Uterus (tissue), 3 donors: ENCODE measurements at regions not wholly inside any gene's neighbourhood (a gene's known extent, or its start where the extent isn't known, plus 50 kb on each side); places are given as distances from the start of the nearest gene placed in this dataset.

ENCODE experiments used
- DNase-seq, 2 donors: peaks; one replicate each; pipeline ENCODE4 v3.0.0-alpha.2; 2019 to 2020
- H3K27ac ChIP-seq, 2 donors: fragments of 200-600 bp; sonication (generic); 1 replicate in 1 of 2; 2 replicates in 1 of 2; pipeline ENCODE4 v1.5.1; 2016 to 2018
- H3K27me3 ChIP-seq, 2 donors: fragments of 200-600 bp; sonication (generic); one replicate each; pipeline ENCODE4 v1.5.1; 2018 to 2019; ENCODE audit warnings: control low read depth in 1 of 2
- H3K36me3 ChIP-seq, 2 donors: fragments of 200-600 bp; sonication (generic); one replicate each; pipeline ENCODE4 v1.5.1; 2019; ENCODE audit warnings: control low read depth in 1 of 2
- H3K4me1 ChIP-seq, 2 donors: fragments of 200-600 bp; sonication (generic); one replicate each; pipeline ENCODE4 v1.5.1; 2018 to 2019; ENCODE audit warnings: control low read depth in 1 of 2
- H3K4me3 ChIP-seq, 2 donors: fragments of 200-600 bp; sonication (generic); 1 replicate in 1 of 2; 2 replicates in 1 of 2; pipeline ENCODE4 v1.5.1; 2018 to 2019; ENCODE audit warnings: mild to moderate bottlenecking in 1 of 2
- H3K9me3 ChIP-seq, 2 donors: fragments of 200-600 bp; sonication (generic); one replicate each; pipeline ENCODE4 v1.5.1; 2019; ENCODE audit warnings: control low read depth in 1 of 2
- CTCF ChIP-seq, 4 experiments: fragments of 200-600 bp in 2 of 4; fragments of 450-650 bp in 2 of 4; sonication (generic) in 2 of 4; IDR thresholded peaks; one replicate each; pipeline ENCODE4 v1.5.1; 2016 to 2019; ENCODE audit warnings: antibody characterized with exemption in 4 of 4, mild to moderate bottlenecking in 2 of 4, moderate library complexity in 1 of 4
- POLR2A ChIP-seq, 2 donors: fragments of 450-650 bp; IDR thresholded peaks; one replicate each; pipeline ENCODE4 v1.6.1; 2016; ENCODE audit warnings: antibody characterized with exemption in 2 of 2, mild to moderate bottlenecking in 1 of 2, moderate library complexity in 1 of 2
- intact Hi-C: fragments of 100-400 bp; cut with DNase I; formaldehyde crosslinking; loops from one replicate; pipeline ENCODE4 v1.15.1; 2023; ENCODE audit warnings: low total_unique reads
- donor health status: DM: yes; HTN: yes; CAD: no.

- Histone ChIP-seq H3K36me3 (no peaks in the 10 kb centered on the region), H3K27ac (no peak overlapping the region), H3K27me3 (no peaks in the 10 kb centered on the region), H3K4me1 (no peaks in the 10 kb centered on the region), H3K4me3 (no peak overlapping the region), H3K9me3 (no peaks in the 10 kb centered on the region)
- no peak for TF ChIP-seq POLR2A (IDR thresholded peaks at IDR 0.05)
- TF ChIP-seq CTCF (IDR thresholded peaks at IDR 0.05) = no peak
- no peak for DNase-seq
- intact Hi-C loops = no loop called here
Observed at GRCh38 chr12:61504396-61505080, 755.7 kb upstream of the USP15 start.

- no peak for DNase-seq
- H3K36me3 ChIP-seq = no peaks in the 10 kb centered on the region
- no peak overlapping the region for H3K27ac ChIP-seq
- TF ChIP-seq CTCF (IDR thresholded peaks at IDR 0.05) (no peak), POLR2A (IDR thresholded peaks at IDR 0.05) (no peak)
- no peaks in the 10 kb centered on the region for H3K9me3 ChIP-seq
- H3K4me3 ChIP-seq = no peak overlapping the region
- H3K27me3 ChIP-seq = no peaks in the 10 kb centered on the region
- H3K4me1 ChIP-seq = no peaks in the 10 kb centered on the region
- intact Hi-C loops = no loop called here
Observed at GRCh38 chr12:61513499-61513898, 746.7 kb upstream of the USP15 start.

DNA sequence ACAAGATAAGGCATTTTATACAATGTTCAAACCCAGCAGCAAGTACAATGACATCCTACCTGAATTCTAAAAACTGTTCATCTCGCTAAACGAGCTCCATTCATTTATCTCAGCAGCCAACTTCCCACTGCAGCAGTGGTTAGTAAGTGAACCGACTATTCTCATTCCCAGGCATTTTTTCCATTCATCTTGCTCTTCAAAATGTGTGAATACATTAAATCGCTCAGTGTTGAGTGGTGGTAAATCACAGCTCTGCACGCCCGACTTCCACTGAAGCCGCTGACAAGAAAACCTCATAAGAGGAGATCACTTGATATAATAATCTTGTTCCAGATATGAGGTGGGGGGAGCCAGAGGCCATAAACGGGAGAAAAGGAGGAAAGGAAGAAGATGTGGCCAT lies 746.2 kb upstream of the USP15 start:
- intact Hi-C loops = no loop called here
- TF ChIP-seq POLR2A (IDR thresholded peaks at IDR 0.05) (no peak), CTCF (IDR thresholded peaks at IDR 0.05) (no peak)
- H3K4me1 ChIP-seq = no peaks in the 10 kb centered on the region
- H3K27me3 ChIP-seq = no peaks in the 10 kb centered on the region
- no peak overlapping the region for H3K4me3 ChIP-seq
- H3K9me3 ChIP-seq = no peaks in the 10 kb centered on the region
- H3K27ac ChIP-seq = no peak overlapping the region
- DNase-seq = no peak
- H3K36me3 ChIP-seq = no peaks in the 10 kb centered on the region

DNA sequence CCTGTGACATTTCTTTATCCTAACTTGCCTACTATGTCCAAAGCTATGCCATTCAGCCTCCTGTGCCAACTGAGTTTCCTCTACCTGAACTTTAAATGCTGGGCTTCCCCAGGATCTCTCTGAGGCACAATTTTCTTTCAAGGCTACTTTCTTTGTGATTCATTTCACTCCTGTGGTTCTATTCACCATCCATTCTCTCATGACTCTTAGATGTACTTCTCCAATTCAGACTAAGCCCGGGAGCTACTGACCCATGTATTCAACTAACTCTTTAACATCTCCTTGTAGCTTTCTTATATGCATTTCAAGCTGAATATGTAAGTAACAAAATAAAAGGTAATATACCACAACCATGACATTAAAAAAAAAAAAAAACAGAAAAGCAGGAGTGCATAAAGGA lies 738.9 kb upstream of the USP15 start:
- Histone ChIP-seq H3K36me3 (no peaks in the 10 kb centered on the region), H3K27me3 (no peaks in the 10 kb centered on the region), H3K4me1 (no peaks in the 10 kb centered on the region), H3K4me3 (no peak overlapping the region), H3K27ac (no peak overlapping the region), H3K9me3 (no peaks in the 10 kb centered on the region)
- DNase-seq = no peak
- intact Hi-C loops = no loop called here
- TF ChIP-seq CTCF (IDR thresholded peaks at IDR 0.05) = no peak
- TF ChIP-seq POLR2A (IDR thresholded peaks at IDR 0.05) = no peak

GRCh38 chr12:61523276-61523992 lies 736.8 kb upstream of the USP15 start:
- Histone ChIP-seq H3K4me3 (no peak overlapping the region), H3K27ac (no peak overlapping the region), H3K27me3 (no peaks in the 10 kb centered on the region), H3K36me3 (no peaks in the 10 kb centered on the region), H3K9me3 (no peaks in the 10 kb centered on the region), H3K4me1 (no peaks in the 10 kb centered on the region)
- no peak for TF ChIP-seq CTCF (IDR thresholded peaks at IDR 0.05)
- no peak for TF ChIP-seq POLR2A (IDR thresholded peaks at IDR 0.05)
- intact Hi-C loops = no loop called here
- DNase-seq = no peak
